Kidney epithelial cell (primary cell): ENCODE measurements at regions not wholly inside any gene's neighbourhood (a gene's known extent, or its start where the extent isn't known, plus 50 kb on each side); places are given as distances from the start of the nearest gene placed in this dataset.

ENCODE experiments used
- DNase-seq: peaks from one replicate; pipeline ENCODE4 v3.0.0-alpha.2; 2010; ENCODE audit warnings: low read depth
- H3K27me3 ChIP-seq: 2 replicates; pipeline ENCODE4 v1.6.0; 2011; ENCODE audit warnings: low read length; ENCODE audit not compliant: control insufficient read depth, insufficient read depth
- H3K36me3 ChIP-seq: 2 replicates; pipeline ENCODE4 v1.5.1; 2011; ENCODE audit warnings: low read length; ENCODE audit not compliant: control insufficient read depth, insufficient read depth
- H3K4me3 ChIP-seq: 2 replicates; pipeline ENCODE4 v1.5.1; 2011; ENCODE audit warnings: low read depth, mild to moderate bottlenecking, control low read depth, low read length
- CTCF ChIP-seq: IDR thresholded peaks from 2 replicates; pipeline ENCODE4 v1.5.1; 2011; ENCODE audit warnings: mild to moderate bottlenecking, moderate library complexity, low read length, control low read depth, inconsistent platforms; ENCODE audit not compliant: insufficient read depth, poor library complexity, severe bottlenecking

- TF ChIP-seq CTCF, result no peak
- no peak overlapping the region for H3K4me3 ChIP-seq
These were observed 446.1 kb downstream of the PRELID2 start for GRCh38 chr5:145389047-145389446.

GRCh38 chr5:145385276-145385675 lies 449.9 kb downstream of the PRELID2 start:
- Histone ChIP-seq H3K4me3 (no peak overlapping the region), H3K27me3 (no peaks in the 10 kb centered on the region), H3K36me3 (no peaks in the 10 kb centered on the region)
- TF ChIP-seq CTCF, result no peak
- DNase-seq, result no peak

More at GRCh38 chr5:145389047-145389446, 446.1 kb downstream of the PRELID2 start:
- Histone ChIP-seq H3K27me3 (no peaks in the 10 kb centered on the region), H3K36me3 (no peaks in the 10 kb centered on the region)
- no peak for DNase-seq

- no peak for DNase-seq
- H3K27me3 ChIP-seq, result no peaks in the 10 kb centered on the region
- H3K4me3 ChIP-seq, result no peak overlapping the region
- no peak for TF ChIP-seq CTCF
- H3K36me3 ChIP-seq, result no peaks in the 10 kb centered on the region
These were observed 456.9 kb downstream of the PRELID2 start for GRCh38 chr5:145378226-145378625.

GRCh38 chr5:145375521-145375920 lies 459.6 kb downstream of the PRELID2 start:
- H3K36me3 ChIP-seq, result no peaks in the 10 kb centered on the region
- no peaks in the 10 kb centered on the region for H3K27me3 ChIP-seq
- DNase-seq, result no peak
- H3K4me3 ChIP-seq, result no peak overlapping the region
- TF ChIP-seq CTCF, result no peak

GRCh38 chr5:145365464-145365863 lies 469.7 kb downstream of the PRELID2 start:
- H3K36me3 ChIP-seq, result no peaks in the 10 kb centered on the region
- no peak overlapping the region for H3K4me3 ChIP-seq
- TF ChIP-seq CTCF, result no peak
- DNase-seq, result no peak
- no peaks in the 10 kb centered on the region for H3K27me3 ChIP-seq

- H3K4me3 ChIP-seq, result no peak overlapping the region
- TF ChIP-seq CTCF, result no peak
- H3K27me3 ChIP-seq, result no peaks in the 10 kb centered on the region
- no peaks in the 10 kb centered on the region for H3K36me3 ChIP-seq
- DNase-seq, result peak; percentile 54
These were observed 472.9 kb downstream of the PRELID2 start for GRCh38 chr5:145362266-145362665.
